ENCODE measurements at regions not wholly inside any gene's neighbourhood (a gene's known extent, or its start where the extent isn't known, plus 50 kb on each side); places are given as distances from the start of the nearest gene placed in this dataset.

DNA sequence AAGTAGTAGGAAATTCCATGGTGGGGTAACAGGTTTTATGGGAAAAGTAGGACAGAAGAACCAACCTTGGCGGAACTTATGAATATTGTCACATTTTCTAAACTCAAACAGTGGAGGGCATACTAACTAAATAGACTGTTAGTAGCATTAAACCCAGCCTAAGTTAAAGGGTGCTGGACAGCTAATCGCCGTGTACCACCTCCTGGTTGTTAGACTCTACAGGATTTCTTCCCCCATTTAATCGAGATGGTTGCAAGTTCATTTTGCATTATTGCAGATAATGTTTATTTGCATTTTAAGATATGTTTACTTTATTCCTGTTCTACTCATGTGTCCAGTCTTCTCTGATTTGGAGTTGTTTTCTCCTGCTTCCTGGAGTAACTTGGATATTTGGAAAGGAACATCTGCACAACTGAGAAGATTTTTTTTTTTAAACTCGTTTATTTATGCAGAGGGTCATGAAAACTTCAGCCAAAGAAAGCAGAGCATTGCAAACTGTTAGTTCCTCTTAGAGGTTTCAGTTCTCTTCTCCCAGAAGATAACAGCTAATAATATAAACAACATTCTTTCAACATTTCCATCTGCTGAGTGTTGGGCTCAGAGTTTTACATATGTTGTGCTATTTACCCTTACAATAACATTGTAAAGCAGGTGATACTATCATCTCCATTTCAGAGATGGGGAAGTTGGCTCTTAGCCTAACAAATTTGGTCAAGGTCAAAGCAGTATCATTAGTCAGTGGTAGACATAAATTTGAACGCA lies 51.5 kb upstream of the TBC1D9 start:
- TF ChIP-seq SUZ12 (IDR thresholded peaks at IDR 0.05) (no peak), ZNF384 (IDR thresholded peaks at IDR 0.05) (no peak), SP1 (IDR thresholded peaks at IDR 0.05) (no peak), HDGF (IDR thresholded peaks at IDR 0.05; ENCODE audit: borderline replicate concordance) (no peak), FOXM1 (IDR thresholded peaks at IDR 0.05; ENCODE audit: borderline replicate concordance) (no peak), L3MBTL2 (conservative IDR thresholded peaks at IDR 0.05) (no peak), TARDBP (IDR thresholded peaks at IDR 0.05) (no peak), FOXK2 (IDR thresholded peaks at IDR 0.05) (no peak), CTBP1 (IDR thresholded peaks at IDR 0.05; ENCODE audit: borderline replicate concordance) (no peak), BHLHE40 (IDR thresholded peaks at IDR 0.05; ENCODE audit: borderline replicate concordance) (no peak), ARNT (IDR thresholded peaks at IDR 0.05) (no peak), ELF4 (IDR thresholded peaks at IDR 0.05) (no peak), LEF1 (IDR thresholded peaks at IDR 0.05; ENCODE audit: borderline replicate concordance) (no peak)
- TF ChIP-seq, protein P1, sequence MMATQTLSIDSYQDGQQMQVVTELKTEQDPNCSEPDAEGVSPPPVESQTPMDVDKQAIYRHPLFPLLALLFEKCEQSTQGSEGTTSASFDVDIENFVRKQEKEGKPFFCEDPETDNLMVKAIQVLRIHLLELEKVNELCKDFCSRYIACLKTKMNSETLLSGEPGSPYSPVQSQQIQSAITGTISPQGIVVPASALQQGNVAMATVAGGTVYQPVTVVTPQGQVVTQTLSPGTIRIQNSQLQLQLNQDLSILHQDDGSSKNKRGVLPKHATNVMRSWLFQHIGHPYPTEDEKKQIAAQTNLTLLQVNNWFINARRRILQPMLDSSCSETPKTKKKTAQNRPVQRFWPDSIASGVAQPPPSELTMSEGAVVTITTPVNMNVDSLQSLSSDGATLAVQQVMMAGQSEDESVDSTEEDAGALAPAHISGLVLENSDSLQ (IDR thresholded peaks at IDR 0.05): no peak
